DND-41 (cell line): ENCODE measurements at regions not wholly inside any gene's neighbourhood (a gene's known extent, or its start where the extent isn't known, plus 50 kb on each side); places are given as distances from the start of the nearest gene placed in this dataset.

Experiments
- EZH2 ChIP-seq: IDR thresholded peaks from 3 replicates; pipeline ENCODE4 v1.6.1; 2012; ENCODE audit warnings: borderline replicate concordance, low read depth, mild to moderate bottlenecking, moderate library complexity, low read length, inconsistent platforms; ENCODE audit not compliant: severe bottlenecking
- TF ChIP-seq, protein P1 (sequence below): IDR thresholded peaks from 2 replicates; pipeline ENCODE4 v1.5.1; 2012; ENCODE audit warnings: borderline replicate concordance, low read length, moderate library complexity, mild to moderate bottlenecking; ENCODE audit not compliant: poor library complexity, severe bottlenecking; ENCODE audit errors: extremely low read depth

DNA sequence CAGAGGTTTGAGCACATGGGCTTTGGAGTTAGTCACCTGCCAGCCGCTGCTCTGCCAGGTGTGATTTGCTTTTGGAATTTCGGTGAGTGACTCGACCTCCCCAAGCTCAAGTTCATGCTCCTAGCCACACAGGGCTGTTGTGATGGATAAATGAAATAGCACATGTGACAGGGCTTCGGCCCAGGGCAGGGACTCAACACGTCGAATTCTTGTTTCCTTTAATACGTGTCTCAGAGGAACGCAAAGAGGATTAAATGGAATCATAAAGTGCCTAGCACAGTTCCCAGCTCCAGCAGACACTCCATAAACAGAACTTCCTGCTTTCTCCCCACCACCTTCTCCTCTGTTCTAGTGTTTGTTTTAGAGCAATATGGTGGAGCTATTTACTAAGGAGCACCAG, 88.3 kb upstream of the CHST15 start:
- TF ChIP-seq, protein P1, sequence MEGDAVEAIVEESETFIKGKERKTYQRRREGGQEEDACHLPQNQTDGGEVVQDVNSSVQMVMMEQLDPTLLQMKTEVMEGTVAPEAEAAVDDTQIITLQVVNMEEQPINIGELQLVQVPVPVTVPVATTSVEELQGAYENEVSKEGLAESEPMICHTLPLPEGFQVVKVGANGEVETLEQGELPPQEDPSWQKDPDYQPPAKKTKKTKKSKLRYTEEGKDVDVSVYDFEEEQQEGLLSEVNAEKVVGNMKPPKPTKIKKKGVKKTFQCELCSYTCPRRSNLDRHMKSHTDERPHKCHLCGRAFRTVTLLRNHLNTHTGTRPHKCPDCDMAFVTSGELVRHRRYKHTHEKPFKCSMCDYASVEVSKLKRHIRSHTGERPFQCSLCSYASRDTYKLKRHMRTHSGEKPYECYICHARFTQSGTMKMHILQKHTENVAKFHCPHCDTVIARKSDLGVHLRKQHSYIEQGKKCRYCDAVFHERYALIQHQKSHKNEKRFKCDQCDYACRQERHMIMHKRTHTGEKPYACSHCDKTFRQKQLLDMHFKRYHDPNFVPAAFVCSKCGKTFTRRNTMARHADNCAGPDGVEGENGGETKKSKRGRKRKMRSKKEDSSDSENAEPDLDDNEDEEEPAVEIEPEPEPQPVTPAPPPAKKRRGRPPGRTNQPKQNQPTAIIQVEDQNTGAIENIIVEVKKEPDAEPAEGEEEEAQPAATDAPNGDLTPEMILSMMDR: no peak
- TF ChIP-seq EZH2: no peak
